IPS DF 6.9 (cell line): ENCODE measurements at regions not wholly inside any gene's neighbourhood (a gene's known extent, or its start where the extent isn't known, plus 50 kb on each side); places are given as distances from the start of the nearest gene placed in this dataset.
"Not testable (repeated sequence)": the region's sequence is repeated elsewhere in the genome, so short reads cannot be mapped to it uniquely, and the experiment has no call there.

ENCODE experiments used
- DNase-seq: peaks from one replicate; pipeline ENCODE4 v3.0.0-alpha.2; 2013; ENCODE audit warnings: low read depth, low spot score
- H3K27ac ChIP-seq: one replicate; pipeline ENCODE4 v1.5.1; 2013; ENCODE audit warnings: low read length, control low read depth
- H3K27me3 ChIP-seq: 2 replicates; pipeline ENCODE4 v1.6.1; 2013; ENCODE audit warnings: mild to moderate bottlenecking, low read length; ENCODE audit not compliant: control insufficient read depth, insufficient read depth
- H3K36me3 ChIP-seq: 2 replicates; pipeline ENCODE4 v1.6.1; 2013; ENCODE audit warnings: low read length; ENCODE audit not compliant: control insufficient read depth, insufficient read depth
- H3K4me1 ChIP-seq: 2 replicates; pipeline ENCODE4 v1.6.1; 2013; ENCODE audit warnings: low read length; ENCODE audit not compliant: control insufficient read depth, insufficient read depth
- H3K4me3 ChIP-seq: 2 replicates; pipeline ENCODE4 v1.5.1; 2013; ENCODE audit warnings: mild to moderate bottlenecking, low read length
- H3K9me3 ChIP-seq: 2 replicates; pipeline ENCODE4 v1.6.1; 2013; ENCODE audit warnings: low read length, inconsistent platforms; ENCODE audit not compliant: control insufficient read depth, insufficient read depth
- WGBS: extraction: QIAGEN DNeasy Blood & Tissue Kit; methylation state at CpG from one replicate; pipeline ENCODE4 v1.1.7; 2013; ENCODE audit warnings: mixed read lengths, missing lambda C conversion rate; ENCODE audit not compliant: insufficient read length, insufficient coverage; 5-methylcytosine and 5-hydroxymethylcytosine counted together

DNA sequence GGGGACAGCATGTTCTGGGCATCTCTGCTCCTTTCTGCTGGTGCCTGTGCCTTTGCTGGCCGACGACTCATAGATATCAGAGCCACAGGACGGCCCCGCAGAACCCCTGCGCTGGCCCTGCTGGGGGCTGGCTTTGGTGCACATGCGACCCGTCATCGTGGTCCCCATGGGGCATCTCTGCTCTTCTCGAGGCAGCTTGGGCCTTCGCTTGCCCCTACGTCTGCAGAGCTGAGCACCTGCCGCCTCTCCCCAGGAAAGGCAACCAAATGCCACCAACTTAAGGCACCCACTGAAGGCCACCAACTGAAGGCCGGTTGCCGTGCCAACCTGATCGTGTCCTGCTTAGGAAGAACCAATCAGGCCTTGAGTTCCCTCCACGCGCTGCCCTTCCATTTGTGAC is 153.1 kb downstream of the FOXD4L6 start:
- WGBS: no CpG with 5 or more reads among the region's 17 CpGs
- not testable (repeated sequence) for H3K36me3 ChIP-seq, H3K4me1 ChIP-seq, H3K9me3 ChIP-seq, DNase-seq, H3K27me3 ChIP-seq, H3K27ac ChIP-seq, H3K4me3 ChIP-seq

GRCh38 chr9:40974912-40975311 is 153.6 kb downstream of the FOXD4L6 start:
- H3K4me3 ChIP-seq, H3K4me1 ChIP-seq, H3K27me3 ChIP-seq, H3K36me3 ChIP-seq, H3K9me3 ChIP-seq, DNase-seq, H3K27ac ChIP-seq: not testable (repeated sequence)
- WGBS: no CpG with 5 or more reads among the region's 10 CpGs

DNA sequence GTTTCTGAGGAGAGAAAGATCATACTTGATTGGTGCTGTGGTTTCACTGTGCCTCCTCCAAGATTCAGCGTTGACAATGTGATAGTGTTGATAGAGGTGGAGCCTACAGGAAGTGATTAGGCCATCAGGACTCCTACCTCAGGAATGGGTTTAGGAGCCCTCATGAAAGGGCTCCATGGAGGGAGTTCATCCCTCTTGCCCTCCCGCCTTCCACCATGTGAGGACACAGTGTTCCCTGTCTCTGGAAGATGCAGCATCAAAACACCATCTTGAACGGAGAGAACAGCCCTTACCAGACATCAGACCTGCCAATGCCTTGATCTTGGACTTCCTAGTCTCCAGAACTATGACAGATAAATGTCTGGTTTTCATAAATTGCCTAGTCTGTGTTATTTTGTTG is 156.7 kb downstream of the FOXD4L6 start:
- H3K36me3 ChIP-seq, H3K27me3 ChIP-seq, H3K4me1 ChIP-seq, H3K4me3 ChIP-seq, H3K9me3 ChIP-seq, DNase-seq, H3K27ac ChIP-seq: not testable (repeated sequence)
- WGBS: no CpG with 5 or more reads among the region's 3 CpGs

DNA sequence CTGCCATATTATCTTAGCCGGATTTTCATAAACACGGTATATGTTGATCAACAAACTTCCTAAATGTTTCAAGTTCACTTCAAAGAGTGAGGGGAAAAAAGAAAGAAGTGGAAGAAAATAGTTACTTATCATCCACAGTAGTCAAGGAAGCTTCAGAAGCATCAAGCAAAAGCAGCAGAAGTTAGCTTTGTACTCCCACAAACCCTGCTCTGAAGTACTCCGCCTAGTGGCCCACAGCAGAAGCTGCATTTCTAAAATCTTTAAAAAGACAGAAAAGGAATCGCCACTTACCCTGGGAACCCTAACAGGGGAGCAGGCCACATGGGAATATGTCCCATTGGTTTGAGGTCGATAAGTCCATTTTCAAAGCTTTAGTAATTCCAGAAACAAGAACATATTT is 158.1 kb downstream of the FOXD4L6 start:
- not testable (repeated sequence) for H3K4me3 ChIP-seq, H3K27me3 ChIP-seq, DNase-seq, H3K4me1 ChIP-seq, H3K36me3 ChIP-seq, H3K9me3 ChIP-seq, H3K27ac ChIP-seq
- no CpG with 5 or more reads among the region's 5 CpGs for WGBS

GRCh38 chr9:40962461-40962860 is 166.0 kb downstream of the FOXD4L6 start:
- WGBS: no CpG with 5 or more reads among the region's 6 CpGs
- H3K36me3 ChIP-seq, DNase-seq: not testable (repeated sequence)

GRCh38 chr9:40951876-40952494 is 176.5 kb downstream of the FOXD4L6 start:
- H3K9me3 ChIP-seq, H3K27me3 ChIP-seq, H3K4me1 ChIP-seq, H3K36me3 ChIP-seq, DNase-seq, H3K4me3 ChIP-seq, H3K27ac ChIP-seq: not testable (repeated sequence)
- WGBS: no CpG with 5 or more reads among the region's 17 CpGs

More at GRCh38 chr9:40962461-40962860, 166.0 kb downstream of the FOXD4L6 start:
- H3K27me3 ChIP-seq, H3K27ac ChIP-seq, H3K9me3 ChIP-seq, H3K4me3 ChIP-seq, H3K4me1 ChIP-seq: not testable (repeated sequence)

DNA sequence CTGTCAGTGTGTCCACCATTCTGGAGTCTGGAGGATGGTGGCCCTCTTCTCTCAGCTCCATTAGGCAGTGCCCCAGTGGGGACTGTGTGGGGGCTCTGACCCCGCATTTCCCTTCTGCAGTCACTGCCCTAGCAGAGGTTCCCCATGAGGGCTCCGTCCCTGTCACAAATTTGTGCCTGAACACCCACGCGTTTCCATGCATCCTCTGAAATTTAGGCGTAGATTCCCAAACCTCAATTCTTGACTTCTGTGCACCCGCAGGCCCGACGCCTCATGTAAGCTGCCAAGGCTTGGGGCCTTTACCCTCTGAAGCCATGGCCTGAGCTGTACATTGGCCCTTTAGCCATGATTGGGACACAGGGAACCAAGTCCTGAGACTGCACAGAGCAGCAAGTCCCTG is 182.3 kb downstream of the FOXD4L6 start:
- H3K9me3 ChIP-seq, H3K36me3 ChIP-seq, H3K4me3 ChIP-seq, H3K27me3 ChIP-seq, DNase-seq, H3K27ac ChIP-seq, H3K4me1 ChIP-seq: not testable (repeated sequence)
- no CpG with 5 or more reads among the region's 8 CpGs for WGBS

DNA sequence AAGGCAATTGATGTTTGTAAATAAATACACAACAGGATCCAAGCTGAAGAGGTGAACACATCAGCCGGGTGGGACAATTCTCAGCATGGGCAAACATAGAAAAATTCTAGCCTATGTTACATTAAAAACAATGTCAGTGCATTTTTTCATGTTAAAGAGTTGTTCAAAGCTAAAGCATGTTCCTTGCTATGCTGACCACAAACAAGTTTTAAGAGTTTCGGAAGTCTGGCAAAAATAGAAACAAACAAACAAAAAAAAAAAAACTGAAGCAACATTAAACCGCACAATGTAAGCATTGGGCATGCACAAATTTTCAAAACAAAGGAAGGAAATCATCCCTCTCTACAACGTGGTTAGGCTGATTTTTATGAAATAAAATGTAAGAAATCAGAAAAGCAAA is 185.8 kb downstream of the FOXD4L6 start:
- H3K9me3 ChIP-seq, DNase-seq: not testable (repeated sequence)
- no CpG with 5 or more reads among the region's 4 CpGs for WGBS

GRCh38 chr9:40939888-40940209 is 188.6 kb downstream of the FOXD4L6 start:
- H3K27ac ChIP-seq, H3K4me1 ChIP-seq, H3K36me3 ChIP-seq, H3K9me3 ChIP-seq, H3K4me3 ChIP-seq, DNase-seq, H3K27me3 ChIP-seq: not testable (repeated sequence)
- WGBS: no CpG with 5 or more reads among the region's 1 CpG

More for the DNA sequence above, 185.8 kb downstream of the FOXD4L6 start:
- not testable (repeated sequence) for H3K27me3 ChIP-seq, H3K27ac ChIP-seq, H3K4me1 ChIP-seq, H3K4me3 ChIP-seq, H3K36me3 ChIP-seq

DNA sequence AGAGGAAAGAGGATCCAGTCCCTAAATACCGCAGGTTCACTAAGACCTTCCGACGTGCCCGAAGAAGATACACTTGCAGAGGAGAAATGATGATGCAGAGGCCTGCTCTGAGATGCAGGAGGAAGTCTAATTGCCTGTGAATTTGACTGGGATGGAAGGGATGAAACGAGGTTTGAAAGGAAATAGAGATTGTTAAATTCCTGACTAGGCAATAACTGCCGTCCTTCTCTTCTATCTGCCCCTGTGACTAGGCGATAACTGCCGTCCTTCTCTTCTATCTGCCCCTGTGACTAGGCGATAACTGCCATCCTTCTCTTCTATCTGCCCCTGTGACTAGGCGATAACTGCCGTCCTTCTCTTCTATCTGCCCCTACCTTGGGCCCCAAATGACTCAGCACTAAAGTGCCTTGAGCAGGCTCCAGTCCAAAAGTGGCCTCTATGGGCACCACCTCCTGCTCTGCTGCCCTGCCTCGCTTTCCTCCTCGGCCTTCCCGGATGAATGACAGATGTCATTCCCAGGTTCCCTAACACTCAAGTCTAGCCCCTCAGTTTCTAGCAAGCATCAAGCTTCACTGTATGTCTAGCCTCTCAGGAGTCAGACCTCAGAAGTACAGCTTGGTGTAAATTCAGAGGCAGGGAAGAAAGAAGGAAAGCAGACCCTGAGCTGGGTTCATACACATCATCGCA is 189.1 kb downstream of the FOXD4L6 start:
- H3K27ac ChIP-seq, H3K27me3 ChIP-seq: not testable (repeated sequence)
- WGBS: no CpG with 5 or more reads among the region's 15 CpGs

DNA sequence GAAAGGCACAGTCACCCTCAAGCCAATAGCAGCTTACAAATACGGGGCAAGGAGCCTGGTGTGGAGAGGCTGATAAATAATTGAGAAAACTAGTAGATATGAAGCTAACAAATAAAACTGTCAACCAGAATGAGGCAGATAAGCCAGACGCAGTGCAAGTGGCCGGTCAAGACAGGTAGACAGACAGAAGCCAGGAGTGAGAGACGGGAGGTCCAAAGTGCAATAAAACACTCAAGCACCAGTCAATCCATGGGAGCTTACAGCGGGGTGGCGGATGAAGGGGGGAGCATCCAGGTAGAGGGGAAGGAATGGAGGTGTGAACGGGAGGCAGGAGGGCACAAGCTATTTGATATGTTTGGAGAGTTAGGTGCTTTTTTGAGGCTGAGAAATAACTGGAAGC is 193.1 kb downstream of the FOXD4L6 start:
- no peak for DNase-seq
- Histone ChIP-seq H3K9me3 (no peaks in the 10 kb centered on the region), H3K4me3 (no peak overlapping the region), H3K4me1 (no peaks in the 10 kb centered on the region), H3K36me3 (no peaks in the 10 kb centered on the region), H3K27me3 (no peaks in the 10 kb centered on the region), H3K27ac (no peak overlapping the region)
- WGBS: no CpG with 5 or more reads among the region's 7 CpGs

More for the DNA sequence above, 189.1 kb downstream of the FOXD4L6 start:
- not testable (repeated sequence) for H3K4me3 ChIP-seq, DNase-seq, H3K9me3 ChIP-seq, H3K4me1 ChIP-seq, H3K36me3 ChIP-seq
